Endothelial cell of umbilical vein (primary cell): ENCODE measurements at regions not wholly inside any gene's neighbourhood (a gene's known extent, or its start where the extent isn't known, plus 50 kb on each side); places are given as distances from the start of the nearest gene placed in this dataset.

ENCODE experiments used
- BruUV-seq: library from RNA; stranded (reverse); fragments of 400-500 nt; replicated peaks from 2 replicates; lab custom pipeline; 2021; lab: Mats Ljungman, UMichigan
- CTCF ChIA-PET: fragments of 300-600, 350-600 bp; sonication (Branson Sonifier 250); formaldehyde crosslinking; loops from one replicate; lab custom pipeline; 2021; ENCODE audit warnings: antibody characterized with exemption, inconsistent platforms; lab: Charles Lee
- POLR2A ChIA-PET: fragments of 300-600, 350-600 bp; sonication (Branson Sonifier 250); formaldehyde crosslinking; loops from one replicate; lab custom pipeline; 2021; ENCODE audit warnings: antibody characterized with exemption, inconsistent platforms; lab: Charles Lee
- DNase-seq: peaks from one replicate; pipeline ENCODE4 v3.0.0-alpha.2; 2011; ENCODE audit warnings: low read depth, low spot score
- FAIRE-seq: peaks from 2 replicates; lab custom pipeline; 2011; peaks lifted over from hg19 to GRCh38; lab: Jason Lieb, UNC
- H2AFZ ChIP-seq: 2 replicates; pipeline ENCODE4 v1.6.0; 2012; ENCODE audit warnings: low read depth, low read length, control low read depth, inconsistent platforms
- H3K27ac ChIP-seq: 2 replicates; pipeline ENCODE4 v1.5.1; 2011; ENCODE audit warnings: low read depth, mild to moderate bottlenecking, control low read depth, low read length, moderate library complexity; ENCODE audit not compliant: insufficient read depth
- H3K27me3 ChIP-seq, 2 experiments: 2 replicates each; pipeline versions ENCODE4 v1.6.0 to v1.6.1; 2011; ENCODE audit warnings: low read length in 2 of 2, mixed read lengths in 1 of 2; ENCODE audit not compliant: control insufficient read depth in 2 of 2, insufficient read depth in 2 of 2
- H3K36me3 ChIP-seq, 2 experiments: 2 replicates in 1 of 2; 3 replicates in 1 of 2; pipeline ENCODE4 v1.5.1; 2011; ENCODE audit warnings: low read length in 2 of 2, mild to moderate bottlenecking in 1 of 2, moderate library complexity in 1 of 2; ENCODE audit not compliant: control insufficient read depth in 2 of 2, insufficient read depth in 2 of 2; ENCODE audit errors: extremely low read depth in 1 of 2
- H3K4me1 ChIP-seq: 3 replicates; pipeline ENCODE4 v1.5.1; 2011; ENCODE audit warnings: mild to moderate bottlenecking, low read length; ENCODE audit not compliant: control insufficient read depth, insufficient read depth; ENCODE audit errors: extremely low read depth
- H3K4me2 ChIP-seq: 2 replicates; pipeline ENCODE4 v1.6.1; 2011; ENCODE audit warnings: low read length, control low read depth, mixed read lengths; ENCODE audit not compliant: insufficient read depth
- H3K4me3 ChIP-seq, 3 experiments: fragments of 200-600 bp in 1 of 3; sonication (generic), shearing (Covaris generic) in 1 of 3; replicated peaks in 1 of 3; 2 replicates each; pipeline ENCODE4 v1.5.1; 2011 to 2016; ENCODE audit warnings: control low read depth in 3 of 3, low read length in 3 of 3, mild to moderate bottlenecking in 2 of 3, inconsistent platforms in 1 of 3, low read depth in 1 of 3, moderate library complexity in 1 of 3; ENCODE audit not compliant: insufficient read depth in 1 of 3
- H3K79me2 ChIP-seq: 2 replicates; pipeline ENCODE4 v1.6.0; 2012; ENCODE audit warnings: low read length, inconsistent platforms; ENCODE audit not compliant: control insufficient read depth, insufficient read depth
- H3K9ac ChIP-seq: replicated peaks from 2 replicates; pipeline ENCODE3; 2011; ENCODE audit warnings: low read length, control low read depth; ENCODE audit not compliant: insufficient read depth; ENCODE audit errors: extremely low read depth
- H3K9me1 ChIP-seq: replicated peaks from 3 replicates; pipeline ENCODE4 v1.6.0; 2011; ENCODE audit warnings: mild to moderate bottlenecking, low read length; ENCODE audit not compliant: control insufficient read depth, insufficient read depth; ENCODE audit errors: extremely low read depth
- H3K9me3 ChIP-seq: replicated peaks from 2 replicates; pipeline ENCODE4 v1.5.1; 2012; ENCODE audit warnings: low read length, inconsistent platforms; ENCODE audit not compliant: control insufficient read depth, insufficient read depth
- H4K20me1 ChIP-seq: replicated peaks from 2 replicates; pipeline ENCODE3; 2011; ENCODE audit warnings: mild to moderate bottlenecking, low read length; ENCODE audit not compliant: control insufficient read depth, insufficient read depth; ENCODE audit errors: extremely low read depth
- CTCF ChIP-seq, 2 donors: IDR thresholded peaks; 1 replicate in 1 of 2; 2 replicates in 1 of 2; pipeline ENCODE4 v1.5.1; 2011; ENCODE audit warnings: low read length in 2 of 2, mild to moderate bottlenecking in 2 of 2, moderate library complexity in 2 of 2, control low read depth in 1 of 2, inconsistent platforms in 1 of 2, low read depth in 1 of 2; ENCODE audit not compliant: insufficient read depth in 1 of 2; ENCODE audit errors: extremely low read depth in 1 of 2
- EZH2 ChIP-seq: IDR thresholded peaks from 2 replicates; pipeline ENCODE4 v1.6.1; 2012; ENCODE audit warnings: borderline replicate concordance, low read depth, mild to moderate bottlenecking, moderate library complexity, low read length, inconsistent platforms; ENCODE audit not compliant: severe bottlenecking
- FOS ChIP-seq: IDR thresholded peaks from 2 replicates; pipeline ENCODE4 v1.6.1; 2011; ENCODE audit warnings: mild to moderate bottlenecking, low read length, moderate library complexity, borderline replicate concordance; ENCODE audit not compliant: insufficient read depth
- GATA2 ChIP-seq: IDR thresholded peaks from 2 replicates; pipeline ENCODE4 v1.7.0; 2011; ENCODE audit warnings: low read depth, mild to moderate bottlenecking, moderate library complexity, mixed read lengths, low read length; ENCODE audit not compliant: insufficient read length, insufficient read depth
- JUN ChIP-seq: IDR thresholded peaks from 2 replicates; pipeline ENCODE4 v1.6.1; 2011; ENCODE audit warnings: borderline replicate concordance, low read depth; ENCODE audit not compliant: insufficient read length, insufficient read depth
- MAX ChIP-seq: IDR thresholded peaks from 2 replicates; pipeline ENCODE4 v1.6.1; 2011; ENCODE audit not compliant: insufficient read depth, insufficient read length
- MYC ChIP-seq: IDR thresholded peaks from one replicate; pipeline ENCODE4 v1.6.1; 2011; ENCODE audit warnings: mild to moderate bottlenecking, low read depth, low read length
- POLR2A ChIP-seq: IDR thresholded peaks from 2 replicates; pipeline ENCODE4 v1.6.1; 2012; ENCODE audit warnings: low read depth, mild to moderate bottlenecking, control low read depth, low read length
- POLR2AphosphoS5 ChIP-seq: IDR thresholded peaks from 2 replicates; pipeline ENCODE4 v1.6.1; 2012; ENCODE audit warnings: low read depth, mild to moderate bottlenecking, control low read depth, low read length, moderate library complexity; ENCODE audit not compliant: insufficient read depth
- dilution Hi-C: fragments of 300-500 bp; cut with MboI; formaldehyde crosslinking; loops from one replicate; pipeline ENCODE4 v1.15.0; 2019; ENCODE audit warnings: low sequenced_read_pairs; ENCODE audit not compliant: extremely low pct_ligation_motif_present
- intact Hi-C: fragments of 100-400 bp; cut with micrococcal nuclease; formaldehyde crosslinking; loops from one replicate; pipeline ENCODE4 v1.10.0; 2022

DNA sequence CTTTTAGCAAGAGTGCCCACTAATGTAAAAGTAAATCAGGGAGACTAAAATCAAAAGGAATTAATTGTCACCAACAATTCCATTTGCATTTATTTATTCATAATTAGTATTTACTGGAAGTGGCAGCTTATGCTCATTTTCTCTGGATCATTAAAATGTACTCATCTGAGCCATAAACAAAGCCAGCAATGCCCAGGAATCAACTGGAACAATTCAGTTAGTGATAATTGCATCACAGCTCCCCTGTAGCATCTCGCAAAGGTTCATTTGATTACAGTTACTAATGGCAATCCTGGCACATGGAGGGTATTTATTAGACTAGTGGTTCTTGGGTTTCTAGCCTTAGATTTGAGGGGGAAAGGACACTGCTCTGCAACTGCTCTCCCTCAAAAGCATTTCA is 92.7 kb upstream of the C1orf21 start:
- ChIA-PET CTCF (no interaction called here), POLR2A (no interaction called here)
- H3K27ac ChIP-seq: no peak overlapping the region
- H3K27me3 ChIP-seq: no peaks in the 10 kb centered on the region
- H3K36me3 ChIP-seq: no peaks in the 10 kb centered on the region
- H3K9me1 ChIP-seq: no peaks in the 10 kb centered on the region
- no peaks in the 10 kb centered on the region for H3K79me2 ChIP-seq
- dilution Hi-C loops (no loop called here), intact Hi-C loops (no loop called here)
- H3K9ac ChIP-seq: no peak overlapping the region
- no peaks in the 10 kb centered on the region for H3K9me3 ChIP-seq
- BruUV-seq: no TSS peak
- TF ChIP-seq MAX: no peak
- no peak for TF ChIP-seq EZH2
- no peak for TF ChIP-seq POLR2A
- TF ChIP-seq CTCF (IDR thresholded peaks at IDR 0.05; ENCODE audit: extremely low read depth in 1 of 2, insufficient read depth in 1 of 2, low read depth in 1 of 2, low read length in 2 of 2): no peak
- TF ChIP-seq MYC: no peak
- TF ChIP-seq GATA2: no peak
- no peak for TF ChIP-seq POLR2AphosphoS5
- no peak for TF ChIP-seq JUN
- no peak for TF ChIP-seq FOS
- FAIRE-seq (no peak), DNase-seq (no peak)
- peaks cover 21% of the 10 kb centered on the region for H3K4me1 ChIP-seq
- H3K4me2 ChIP-seq: no peak overlapping the region
- no peak overlapping the region for H3K4me3 ChIP-seq
- H2AFZ ChIP-seq: no peak overlapping the region
- H4K20me1 ChIP-seq: no peaks in the 10 kb centered on the region
